Ramos (cell line): ENCODE measurements at regions not wholly inside any gene's neighbourhood (a gene's known extent, or its start where the extent isn't known, plus 50 kb on each side); places are given as distances from the start of the nearest gene placed in this dataset.

Experiments used
- in situ Hi-C: fragments of 300-500 bp; cut with MboI; formaldehyde crosslinking; loops from one replicate; pipeline ENCODE4 v1.14.3; 2022; ENCODE audit warnings: low sequenced_read_pairs; ENCODE audit not compliant: unreplicated experiment

DNA sequence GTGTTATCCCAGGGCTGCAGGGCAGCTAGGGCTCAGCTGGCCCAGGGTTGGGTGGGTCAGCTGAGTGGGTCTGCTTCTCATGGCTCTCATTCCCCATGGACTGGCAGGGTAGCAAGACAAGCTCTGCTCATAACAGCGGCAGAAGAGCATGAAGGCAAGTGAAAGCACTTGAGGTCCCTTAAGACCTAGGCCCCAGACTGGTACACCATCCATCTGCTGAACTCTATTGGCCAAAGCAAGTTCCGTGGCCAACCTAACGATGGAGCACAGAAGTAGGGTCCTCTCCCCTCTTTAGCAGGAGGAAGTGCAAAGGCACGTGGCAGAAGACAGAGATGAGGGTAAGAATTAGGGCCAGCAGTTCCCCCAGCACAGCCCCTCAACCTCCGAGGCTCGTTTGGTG lies 174.3 kb upstream of the TOPAZ1 start:
- in situ Hi-C loops, result no loop called here

GRCh38 chr3:44068753-44069152 lies 172.9 kb upstream of the TOPAZ1 start:
- in situ Hi-C loops, result no loop called here

GRCh38 chr3:44069276-44069675 lies 172.4 kb upstream of the TOPAZ1 start:
- in situ Hi-C loops, result no loop called here

DNA sequence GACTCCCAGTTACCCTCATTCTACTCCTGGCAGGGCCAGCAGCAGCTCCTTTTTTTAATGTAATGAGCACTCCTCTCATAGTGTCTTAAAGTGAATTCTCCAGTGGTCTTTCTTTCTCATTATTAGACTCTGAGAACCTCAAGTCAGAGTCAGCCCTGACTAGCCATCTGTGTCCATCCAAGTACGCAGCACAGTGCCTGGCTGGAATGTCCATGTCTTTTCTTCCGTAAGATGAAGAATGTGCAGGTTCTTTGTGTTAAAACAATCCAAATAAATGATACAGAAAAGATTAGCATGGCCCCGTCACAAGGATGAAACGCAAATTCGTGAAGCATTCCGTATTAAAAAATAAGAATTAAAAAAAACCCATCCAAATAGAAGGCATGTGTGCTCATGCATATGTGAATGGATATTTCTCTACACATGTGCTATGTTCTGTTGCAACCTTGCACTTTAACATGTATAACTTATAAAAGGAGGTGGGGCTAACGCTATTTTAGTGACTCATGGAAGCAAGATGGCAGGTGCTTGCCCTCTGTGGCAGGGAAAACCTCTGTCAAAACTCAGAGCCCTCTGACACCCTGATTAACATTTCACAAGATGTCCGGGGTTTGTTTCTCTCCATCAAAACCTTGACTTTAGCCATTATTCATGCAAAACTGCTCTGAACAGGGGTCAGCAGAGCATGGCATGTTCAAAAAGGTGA lies 170.7 kb upstream of the TOPAZ1 start:
- in situ Hi-C loops, result no loop called here

DNA sequence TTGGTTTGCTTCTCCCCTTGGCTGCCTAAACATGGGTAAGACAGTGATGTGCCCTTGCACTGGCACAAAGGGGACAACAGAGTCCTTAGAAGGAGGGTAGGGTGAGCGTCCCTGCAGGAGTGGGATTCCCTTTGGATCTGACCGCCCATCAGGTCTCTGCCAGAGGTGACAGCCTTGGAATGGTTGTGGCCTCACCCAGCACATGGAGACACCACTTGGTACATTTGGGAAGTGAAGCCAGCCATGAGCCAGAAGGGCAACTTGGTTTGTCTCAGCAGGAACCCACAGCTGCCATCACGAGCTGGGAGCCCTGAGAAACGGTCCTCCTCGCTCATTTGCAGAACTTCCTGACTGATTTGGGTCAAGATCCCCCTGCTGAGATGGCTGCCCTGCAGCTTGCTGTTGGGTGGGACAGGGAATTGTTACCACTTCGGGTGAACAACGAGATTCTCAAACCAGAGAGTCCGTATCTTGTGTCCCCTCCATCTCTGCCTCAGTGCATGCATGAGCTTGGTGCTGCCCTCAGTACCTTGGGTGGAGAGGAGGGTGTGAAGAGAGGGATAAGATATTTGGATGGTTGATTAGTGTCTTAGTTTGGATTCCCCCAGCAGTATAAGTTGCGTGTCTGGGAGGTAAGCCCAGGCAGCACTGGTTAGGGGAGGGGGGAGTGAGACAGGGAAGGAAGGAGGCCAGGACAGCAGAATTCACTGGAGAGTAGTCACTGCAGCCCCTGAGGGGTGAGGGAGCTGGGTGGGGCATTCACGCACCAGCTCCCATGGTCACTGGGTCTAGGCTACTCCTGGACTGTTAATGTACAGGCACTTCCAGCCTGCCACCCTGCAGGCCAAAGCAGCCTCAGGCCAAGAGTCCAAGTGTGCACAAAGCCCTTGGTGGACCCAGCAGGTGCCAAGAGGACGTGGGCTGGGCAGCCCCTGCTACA lies 168.8 kb upstream of the TOPAZ1 start:
- in situ Hi-C loops, result no loop called here

- in situ Hi-C loops, result no loop called here
Measured at GRCh38 chr3:44074181-44074580, 167.5 kb upstream of the TOPAZ1 start.

DNA sequence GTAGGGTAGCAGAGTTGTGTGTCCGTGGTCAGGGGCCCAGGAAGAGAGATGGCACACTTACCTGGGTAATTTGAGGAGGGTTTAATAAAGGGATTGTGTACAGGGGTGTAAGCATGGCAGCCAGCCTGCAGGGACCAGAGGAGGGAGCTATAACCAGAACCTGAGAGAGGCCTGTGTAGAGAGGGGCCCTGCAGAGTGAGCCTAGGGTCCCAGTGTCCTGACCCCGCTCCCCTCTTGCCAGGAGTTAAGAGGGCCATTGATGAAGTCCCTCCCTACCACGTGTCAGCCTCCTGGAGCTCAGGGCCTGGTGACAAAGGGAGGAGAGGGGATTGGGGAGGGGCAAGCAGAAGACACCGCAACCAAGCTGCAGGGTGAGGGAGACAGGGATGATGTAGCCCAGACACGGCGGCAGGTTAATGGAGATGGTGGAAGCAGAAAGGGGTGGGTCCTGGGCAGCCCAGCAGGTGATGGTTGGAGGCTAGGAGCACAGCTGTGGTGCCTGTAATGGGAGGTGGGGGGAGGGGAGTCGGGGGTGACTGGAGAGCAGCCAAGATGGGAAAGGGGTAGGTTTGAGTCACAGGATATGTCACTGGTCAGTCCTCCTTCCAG lies 165.4 kb upstream of the TOPAZ1 start:
- in situ Hi-C loops, result no loop called here

- in situ Hi-C loops, result no loop called here
Measured at GRCh38 chr3:44077267-44077666, 164.4 kb upstream of the TOPAZ1 start.

DNA sequence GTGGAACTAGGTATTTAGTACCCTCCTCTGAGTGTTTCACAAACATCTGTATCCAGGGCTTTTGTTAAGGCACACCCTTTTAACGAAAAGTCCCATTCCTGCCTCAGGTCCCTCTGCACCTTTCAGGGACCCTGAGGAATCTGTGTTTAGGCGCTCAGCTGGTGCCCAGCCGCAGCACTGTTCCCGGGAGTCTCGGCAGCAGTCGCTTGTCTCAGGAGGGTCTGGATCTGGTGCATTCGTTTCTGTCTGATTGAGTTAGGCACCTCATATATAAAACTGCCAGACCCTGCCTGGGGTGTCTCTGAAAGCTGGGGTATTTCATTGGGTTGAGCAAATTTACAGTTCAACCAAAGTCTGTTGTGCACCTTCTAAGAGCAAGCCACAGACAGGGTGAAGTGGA lies 162.8 kb upstream of the TOPAZ1 start:
- in situ Hi-C loops, result no loop called here

DNA sequence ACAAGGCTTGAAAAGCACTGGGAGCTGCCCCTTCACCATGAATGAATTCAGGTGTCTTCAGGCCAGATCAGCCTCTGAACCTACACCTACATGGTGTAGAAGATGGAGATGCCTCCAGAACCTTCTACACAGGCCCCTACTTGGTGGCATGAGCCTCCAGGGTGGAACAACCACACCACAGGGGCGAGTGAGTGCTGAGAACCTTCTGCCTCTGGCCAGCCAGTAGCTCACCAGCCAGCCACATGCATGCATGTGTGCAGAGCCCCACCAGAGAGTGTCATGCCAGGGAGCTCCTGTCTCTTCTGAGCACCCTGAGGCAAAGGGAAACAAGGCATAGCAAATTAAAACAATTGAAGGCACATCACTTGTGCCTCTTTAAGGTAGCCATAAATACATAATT lies 161.8 kb upstream of the TOPAZ1 start:
- in situ Hi-C loops, result no loop called here

DNA sequence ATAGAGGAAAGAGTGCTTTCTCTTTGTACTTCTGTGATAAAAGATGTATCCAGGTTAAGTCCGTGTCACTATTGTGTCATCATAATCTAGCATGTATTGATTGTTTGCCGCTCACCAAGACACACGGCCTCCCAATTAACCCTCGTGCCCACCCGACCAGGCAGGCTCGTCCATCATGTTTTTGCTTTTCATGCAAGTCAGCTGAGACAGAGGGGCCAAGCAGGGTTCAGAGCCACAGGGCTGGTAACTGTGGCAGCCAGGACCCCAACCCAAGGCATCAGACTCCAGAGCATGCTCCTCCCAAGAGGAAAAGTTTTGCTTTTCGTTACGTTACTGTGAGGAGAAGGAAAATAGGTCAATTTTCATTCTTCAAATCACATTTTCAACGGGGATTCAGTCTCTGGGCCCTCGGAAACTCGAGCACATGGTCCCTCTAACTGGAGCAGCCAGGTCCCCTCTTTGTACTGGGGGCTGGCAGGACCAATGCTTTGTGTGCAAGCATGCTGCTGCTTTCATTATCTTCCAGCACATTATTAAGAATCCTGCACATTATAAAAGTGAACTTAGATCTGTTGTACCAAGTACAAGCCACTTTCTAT lies 161.1 kb upstream of the TOPAZ1 start:
- in situ Hi-C loops, result no loop called here

DNA sequence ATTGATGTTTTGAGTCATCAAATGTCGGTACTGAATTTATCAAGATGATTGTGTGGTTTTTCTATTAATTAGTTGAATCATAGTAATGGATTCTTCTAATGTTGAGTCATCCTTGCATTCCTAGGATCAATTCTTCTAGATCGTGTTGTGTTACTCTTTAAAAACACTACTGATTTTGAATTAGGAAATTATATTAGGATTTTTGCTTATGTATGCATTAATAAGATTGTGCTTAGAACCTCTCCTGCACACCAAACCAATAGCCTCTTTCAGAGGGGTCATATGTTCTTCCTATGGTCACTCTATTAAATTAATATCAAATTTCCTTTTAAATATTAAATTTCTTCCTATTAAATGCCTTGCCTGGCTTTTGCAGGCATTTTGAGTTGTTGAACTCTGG lies 151.7 kb upstream of the TOPAZ1 start:
- in situ Hi-C loops, result no loop called here

GRCh38 chr3:44092497-44092896 lies 149.2 kb upstream of the TOPAZ1 start:
- in situ Hi-C loops, result no loop called here

DNA sequence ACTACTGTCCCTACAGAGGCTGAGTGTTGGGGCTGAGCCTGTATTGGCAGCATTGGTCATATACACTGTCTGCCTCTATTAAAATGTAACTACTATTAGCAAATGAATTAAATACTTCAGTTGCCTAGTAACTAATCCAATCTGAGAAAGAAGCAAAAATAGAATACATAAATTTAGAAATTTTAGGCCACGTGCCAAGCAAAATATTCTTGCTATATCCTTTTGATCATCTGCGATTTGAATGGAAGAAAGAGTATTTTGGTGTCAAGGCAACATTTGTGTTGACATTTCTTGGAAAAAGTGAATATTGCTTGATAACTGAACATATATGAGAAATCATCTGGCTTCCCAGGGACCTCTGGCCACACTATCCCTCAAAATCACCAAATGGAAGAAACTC lies 148.2 kb upstream of the TOPAZ1 start:
- in situ Hi-C loops, result no loop called here

DNA sequence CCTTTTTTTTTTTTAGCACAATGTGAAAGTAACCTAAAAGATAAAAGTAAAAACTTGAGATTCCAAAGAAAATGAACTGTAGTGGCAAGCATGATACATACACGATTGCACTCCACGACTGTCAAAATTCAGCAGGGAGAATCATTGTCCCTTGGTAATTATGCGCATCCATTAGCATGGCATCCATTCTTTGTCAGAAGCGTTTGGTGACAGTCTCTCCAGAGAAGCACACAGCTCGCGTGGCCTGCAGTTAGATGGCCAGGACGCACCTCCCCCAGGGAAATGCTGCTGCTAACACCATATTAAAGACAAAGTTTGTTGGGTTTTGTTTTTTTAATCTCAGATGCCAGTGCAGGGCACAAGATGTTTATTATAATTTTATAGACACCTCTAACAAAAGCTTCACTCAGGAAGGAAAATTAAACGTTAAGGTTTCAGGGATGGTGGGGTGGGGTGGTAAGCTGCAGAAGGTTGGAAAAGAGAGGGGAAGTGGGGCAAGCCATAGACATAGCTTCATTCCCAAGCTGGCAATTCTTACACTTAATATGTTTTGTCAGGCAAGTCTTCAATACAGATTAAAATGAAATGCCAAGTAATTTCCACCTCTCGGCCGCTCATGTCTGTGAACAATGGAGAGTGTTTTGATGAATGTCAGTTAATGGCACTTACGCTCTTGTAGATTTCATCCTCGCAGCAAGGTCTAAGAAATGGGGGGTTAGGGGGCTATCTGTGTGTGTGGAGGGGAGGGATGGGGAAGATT lies 142.8 kb upstream of the TOPAZ1 start:
- in situ Hi-C loops, result no loop called here

GRCh38 chr3:44099566-44100297 lies 142.0 kb upstream of the TOPAZ1 start:
- in situ Hi-C loops, result no loop called here

DNA sequence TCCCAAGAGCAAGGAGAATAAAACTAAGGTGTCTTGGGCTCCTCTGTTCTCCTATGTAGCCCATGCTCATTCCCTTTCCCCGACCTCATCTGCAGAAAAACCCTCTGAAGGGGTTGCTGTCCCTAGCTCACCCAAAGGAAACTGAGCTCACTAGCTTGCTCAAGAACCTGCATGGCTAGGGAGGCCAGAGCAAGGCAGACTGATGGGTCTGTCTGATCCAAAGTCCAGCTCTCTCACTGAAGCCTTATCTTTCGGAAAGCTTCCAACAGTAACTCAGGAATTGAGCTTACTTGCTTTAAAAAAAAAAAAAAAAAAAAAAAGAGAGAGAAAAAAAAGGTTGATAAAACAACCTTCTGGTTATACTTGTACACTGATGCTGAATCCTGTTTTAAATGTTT lies 141.4 kb upstream of the TOPAZ1 start:
- in situ Hi-C loops, result no loop called here

DNA sequence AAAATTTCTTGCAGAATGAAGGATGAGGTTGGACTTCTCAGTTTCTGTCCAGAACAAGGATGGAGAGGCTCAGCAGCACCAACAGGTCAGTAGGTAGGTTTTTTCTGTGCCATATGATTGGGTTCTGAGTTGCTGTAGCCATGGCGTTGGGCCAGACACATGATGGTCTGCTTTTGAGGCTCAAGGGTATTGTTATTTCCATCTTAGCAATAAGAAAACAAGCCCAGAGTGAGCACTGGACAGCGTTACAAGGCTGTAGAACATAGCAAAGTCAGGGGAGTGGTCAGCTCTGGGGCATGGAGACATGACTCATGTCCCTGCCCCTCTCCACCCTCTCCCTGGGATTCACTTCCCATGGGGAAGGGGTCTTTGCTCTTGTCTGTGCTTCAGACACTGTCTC lies 137.6 kb upstream of the TOPAZ1 start:
- in situ Hi-C loops, result no loop called here

- in situ Hi-C loops, result no loop called here
Measured at GRCh38 chr3:44104668-44105321, 136.9 kb upstream of the TOPAZ1 start.
